Esophagus squamous epithelium (tissue), 5 donors: ENCODE measurements at regions not wholly inside any gene's neighbourhood (a gene's known extent, or its start where the extent isn't known, plus 50 kb on each side); places are given as distances from the start of the nearest gene placed in this dataset.
"Not testable (repeated sequence)": the region's sequence is repeated elsewhere in the genome, so short reads cannot be mapped to it uniquely, and the experiment has no call there.

ENCODE experiments used
- DNase-seq: peaks from one replicate; lab custom pipeline; 2025; lab: John Stamatoyannopoulos, UW
- H3K27ac ChIP-seq, 4 donors: fragments of 200-600 bp; sonication (generic); one replicate each; pipeline ENCODE4 v1.5.1; 2016 to 2019; ENCODE audit warnings: mild to moderate bottlenecking in 1 of 4
- H3K27me3 ChIP-seq, 4 donors: fragments of 200-600 bp; sonication (generic); 1 replicate in 3 of 4; 2 replicates in 1 of 4; pipeline versions ENCODE4 v1.5.1 to v1.6.0; 2017 to 2021; ENCODE audit warnings: antibody characterized with exemption in 1 of 4
- H3K36me3 ChIP-seq, 3 donors: fragments of 200-600 bp; sonication (generic); one replicate each; pipeline ENCODE4 v1.5.1; 2016 to 2019
- H3K4me1 ChIP-seq, 3 donors: fragments of 200-600 bp; sonication (generic); one replicate each; pipeline ENCODE4 v1.5.1; 2017 to 2019
- H3K4me3 ChIP-seq, 4 donors: fragments of 200-600 bp; sonication (generic); 1 replicate in 3 of 4; 2 replicates in 1 of 4; pipeline ENCODE4 v1.5.1; 2016 to 2019; ENCODE audit warnings: mild to moderate bottlenecking in 2 of 4, moderate library complexity in 1 of 4
- H3K9me3 ChIP-seq, 3 donors: fragments of 200-600 bp; sonication (generic); one replicate each; pipeline ENCODE4 v1.5.1; 2016 to 2019
- POLR2A ChIP-seq, 4 donors: fragments of 450-650 bp; IDR thresholded peaks; one replicate each; pipeline ENCODE4 v1.6.1; 2017; ENCODE audit warnings: antibody characterized with exemption in 4 of 4, mild to moderate bottlenecking in 4 of 4, moderate library complexity in 3 of 4
- WGBS, 2 donors: methylation state at CpG; one replicate each; pipeline ENCODE4 v1.1.5; 2018; 5-methylcytosine and 5-hydroxymethylcytosine counted together
- intact Hi-C: fragments of 100-400 bp; cut with DNase I; formaldehyde crosslinking; loops from one replicate; pipeline ENCODE4 v1.15.0; 2022
- TF ChIP-seq, protein P1 (sequence below), 6 experiments: fragments of 450-650 bp in 4 of 6; fragments of 200-600 bp in 2 of 6; sonication (generic) in 2 of 6; IDR thresholded peaks; one replicate each; pipeline ENCODE4 v1.5.1; 2016 to 2019; ENCODE audit warnings: antibody characterized with exemption in 6 of 6, mild to moderate bottlenecking in 4 of 6, moderate library complexity in 4 of 6
- donor health status: DM: yes; HTN: yes; CAD: no.

DNA sequence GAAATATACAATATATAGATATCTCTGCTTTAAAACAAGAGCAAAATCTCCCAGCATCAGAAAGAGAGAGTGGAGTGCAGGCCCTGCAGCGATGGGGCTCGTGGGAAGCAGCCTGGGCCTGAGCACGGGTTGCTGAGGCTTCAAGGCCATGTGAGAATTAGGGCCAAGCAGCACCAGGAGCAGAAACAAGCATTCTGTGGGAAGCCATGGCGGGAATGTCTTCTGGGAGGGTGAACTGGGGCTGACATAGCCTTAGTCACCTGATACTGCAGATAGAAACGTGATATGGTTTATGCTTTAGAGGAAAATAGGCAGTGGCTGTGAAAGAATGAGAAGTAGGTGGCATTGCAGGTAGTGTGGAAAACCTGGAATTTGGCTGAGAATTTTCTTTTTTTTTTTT, 472.3 kb downstream of the IRS2 start:
- Histone ChIP-seq H3K4me1 (no peaks in the 10 kb centered on the region), H3K4me3 (no peak overlapping the region), H3K9me3 (no peaks in the 10 kb centered on the region), H3K27me3 (no peaks in the 10 kb centered on the region), H3K27ac (no peak overlapping the region), H3K36me3 (no peaks in the 10 kb centered on the region)
- no peak for DNase-seq
- 67 to 78% methylated on average over 5 of the region's 5 CpGs for WGBS, 2 donors
- intact Hi-C loops: no loop called here
- TF ChIP-seq POLR2A (IDR thresholded peaks at IDR 0.05): no peak
- TF ChIP-seq, protein P1, sequence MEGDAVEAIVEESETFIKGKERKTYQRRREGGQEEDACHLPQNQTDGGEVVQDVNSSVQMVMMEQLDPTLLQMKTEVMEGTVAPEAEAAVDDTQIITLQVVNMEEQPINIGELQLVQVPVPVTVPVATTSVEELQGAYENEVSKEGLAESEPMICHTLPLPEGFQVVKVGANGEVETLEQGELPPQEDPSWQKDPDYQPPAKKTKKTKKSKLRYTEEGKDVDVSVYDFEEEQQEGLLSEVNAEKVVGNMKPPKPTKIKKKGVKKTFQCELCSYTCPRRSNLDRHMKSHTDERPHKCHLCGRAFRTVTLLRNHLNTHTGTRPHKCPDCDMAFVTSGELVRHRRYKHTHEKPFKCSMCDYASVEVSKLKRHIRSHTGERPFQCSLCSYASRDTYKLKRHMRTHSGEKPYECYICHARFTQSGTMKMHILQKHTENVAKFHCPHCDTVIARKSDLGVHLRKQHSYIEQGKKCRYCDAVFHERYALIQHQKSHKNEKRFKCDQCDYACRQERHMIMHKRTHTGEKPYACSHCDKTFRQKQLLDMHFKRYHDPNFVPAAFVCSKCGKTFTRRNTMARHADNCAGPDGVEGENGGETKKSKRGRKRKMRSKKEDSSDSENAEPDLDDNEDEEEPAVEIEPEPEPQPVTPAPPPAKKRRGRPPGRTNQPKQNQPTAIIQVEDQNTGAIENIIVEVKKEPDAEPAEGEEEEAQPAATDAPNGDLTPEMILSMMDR (IDR thresholded peaks at IDR 0.05): no peak

DNA sequence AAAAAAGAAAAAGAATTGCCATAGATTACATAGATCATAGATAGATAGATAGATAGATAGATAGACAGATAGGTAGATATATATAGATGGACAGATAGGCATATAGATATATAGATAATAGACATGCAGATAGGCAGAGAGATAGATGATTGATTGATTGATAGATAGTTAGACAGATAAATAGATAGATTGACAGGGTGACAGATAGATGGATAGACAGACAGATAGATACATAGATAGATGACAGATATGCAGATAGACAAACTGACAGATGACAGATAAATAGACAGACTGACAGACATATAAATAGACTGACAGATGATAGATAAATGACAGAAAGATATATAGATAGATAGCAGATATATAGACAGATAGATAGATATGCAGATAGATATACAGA, 474.0 kb downstream of the IRS2 start:
- no peak overlapping the region for H3K4me3 ChIP-seq
- intact Hi-C loops: no loop called here
- H3K4me1 ChIP-seq: no peaks in the 10 kb centered on the region
- TF ChIP-seq, protein P1 (IDR thresholded peaks at IDR 0.05): no peak
- no peak for TF ChIP-seq POLR2A (IDR thresholded peaks at IDR 0.05)
- H3K36me3 ChIP-seq: no peaks in the 10 kb centered on the region
- H3K27ac ChIP-seq: no peak overlapping the region
- no peaks in the 10 kb centered on the region for H3K27me3 ChIP-seq
- H3K9me3 ChIP-seq: no peaks in the 10 kb centered on the region
- DNase-seq: no peak

GRCh38 chr13:109311431-109311976, 474.9 kb downstream of the IRS2 start:
- no CpG with 5 or more reads among the region's 33 CpGs for WGBS, 2 donors
- H3K4me3 ChIP-seq, H3K4me1 ChIP-seq, intact Hi-C loops, H3K9me3 ChIP-seq, DNase-seq, H3K27me3 ChIP-seq, H3K27ac ChIP-seq, H3K36me3 ChIP-seq: not testable (repeated sequence)

GRCh38 chr13:109309625-109310363, 476.6 kb downstream of the IRS2 start:
- H3K4me3 ChIP-seq: no peak overlapping the region
- H3K27ac ChIP-seq: no peak overlapping the region
- H3K27me3 ChIP-seq: no peaks in the 10 kb centered on the region
- H3K9me3 ChIP-seq: no peaks in the 10 kb centered on the region
- WGBS, 2 donors: 60 to 78% methylated on average over 12 of the region's 12 CpGs
- intact Hi-C loops: no loop called here
- no peaks in the 10 kb centered on the region for H3K36me3 ChIP-seq
- TF ChIP-seq POLR2A (IDR thresholded peaks at IDR 0.05): no peak
- TF ChIP-seq, protein P1 (IDR thresholded peaks at IDR 0.05): no peak
- no peak for DNase-seq
- H3K4me1 ChIP-seq: no peaks in the 10 kb centered on the region

GRCh38 chr13:109307027-109307426, 479.4 kb downstream of the IRS2 start:
- H3K4me1 ChIP-seq: no peaks in the 10 kb centered on the region
- intact Hi-C loops: no loop called here
- H3K36me3 ChIP-seq: no peaks in the 10 kb centered on the region
- TF ChIP-seq, protein P1 (IDR thresholded peaks at IDR 0.05): no peak
- TF ChIP-seq POLR2A (IDR thresholded peaks at IDR 0.05): no peak
- no peaks in the 10 kb centered on the region for H3K9me3 ChIP-seq
- H3K4me3 ChIP-seq: no peak overlapping the region
- no peaks in the 10 kb centered on the region for H3K27me3 ChIP-seq
- WGBS, 2 donors: 70 to 100% methylated on average over 1 to 2 of the region's 6 CpGs
- no peak overlapping the region for H3K27ac ChIP-seq
- DNase-seq: no peak
